Omental fat pad (tissue), 3 donors: ENCODE measurements at regions not wholly inside any gene's neighbourhood (a gene's known extent, or its start where the extent isn't known, plus 50 kb on each side); places are given as distances from the start of the nearest gene placed in this dataset.

ENCODE experiments used
- ATAC-seq: fragments of 150-250 bp; one replicate; pipeline ENCODE4 v1.9.1; 2016; ENCODE audit warnings: mild to moderate bottlenecking, moderate library complexity; ENCODE audit not compliant: low FRiP score
- DNase-seq: peaks from one replicate; pipeline ENCODE4 v3.0.0-alpha.2; 2019; ENCODE audit warnings: low spot score
- TF ChIP-seq, protein P1 (sequence below), 3 donors: fragments of 450-650 bp; IDR thresholded peaks; one replicate each; pipeline ENCODE4 v1.5.1; 2016 to 2017; ENCODE audit warnings: antibody characterized with exemption in 3 of 3, mild to moderate bottlenecking in 3 of 3, moderate library complexity in 2 of 3

DNA sequence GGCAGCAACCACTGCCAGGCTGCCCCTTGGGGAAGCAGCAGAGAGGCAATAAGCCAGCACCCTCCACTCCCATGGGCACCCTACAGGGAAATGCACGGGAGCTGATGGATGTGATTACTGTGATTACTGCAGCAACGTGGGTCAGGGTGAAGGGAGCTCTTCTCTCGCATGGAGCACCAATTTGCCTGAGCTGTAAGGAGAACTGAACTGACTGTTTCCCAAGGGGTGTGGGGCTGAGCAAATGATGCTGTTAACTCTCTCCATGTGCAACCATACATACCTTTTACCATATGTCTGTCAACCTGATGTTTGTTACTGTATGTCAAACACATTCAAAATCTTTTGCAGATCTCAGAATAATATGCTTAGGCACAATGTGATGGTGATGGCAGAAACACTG is 680.6 kb downstream of the SQOR start:
- TF ChIP-seq, protein P1, sequence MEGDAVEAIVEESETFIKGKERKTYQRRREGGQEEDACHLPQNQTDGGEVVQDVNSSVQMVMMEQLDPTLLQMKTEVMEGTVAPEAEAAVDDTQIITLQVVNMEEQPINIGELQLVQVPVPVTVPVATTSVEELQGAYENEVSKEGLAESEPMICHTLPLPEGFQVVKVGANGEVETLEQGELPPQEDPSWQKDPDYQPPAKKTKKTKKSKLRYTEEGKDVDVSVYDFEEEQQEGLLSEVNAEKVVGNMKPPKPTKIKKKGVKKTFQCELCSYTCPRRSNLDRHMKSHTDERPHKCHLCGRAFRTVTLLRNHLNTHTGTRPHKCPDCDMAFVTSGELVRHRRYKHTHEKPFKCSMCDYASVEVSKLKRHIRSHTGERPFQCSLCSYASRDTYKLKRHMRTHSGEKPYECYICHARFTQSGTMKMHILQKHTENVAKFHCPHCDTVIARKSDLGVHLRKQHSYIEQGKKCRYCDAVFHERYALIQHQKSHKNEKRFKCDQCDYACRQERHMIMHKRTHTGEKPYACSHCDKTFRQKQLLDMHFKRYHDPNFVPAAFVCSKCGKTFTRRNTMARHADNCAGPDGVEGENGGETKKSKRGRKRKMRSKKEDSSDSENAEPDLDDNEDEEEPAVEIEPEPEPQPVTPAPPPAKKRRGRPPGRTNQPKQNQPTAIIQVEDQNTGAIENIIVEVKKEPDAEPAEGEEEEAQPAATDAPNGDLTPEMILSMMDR (IDR thresholded peaks at IDR 0.05), result no peak
- ATAC-seq, result no peak
- DNase-seq, result no peak

GRCh38 chr15:46316024-46316423 is 681.2 kb downstream of the SQOR start:
- ATAC-seq (no peak), DNase-seq (no peak)
- TF ChIP-seq, protein P1 (IDR thresholded peaks at IDR 0.05), result no peak

DNA sequence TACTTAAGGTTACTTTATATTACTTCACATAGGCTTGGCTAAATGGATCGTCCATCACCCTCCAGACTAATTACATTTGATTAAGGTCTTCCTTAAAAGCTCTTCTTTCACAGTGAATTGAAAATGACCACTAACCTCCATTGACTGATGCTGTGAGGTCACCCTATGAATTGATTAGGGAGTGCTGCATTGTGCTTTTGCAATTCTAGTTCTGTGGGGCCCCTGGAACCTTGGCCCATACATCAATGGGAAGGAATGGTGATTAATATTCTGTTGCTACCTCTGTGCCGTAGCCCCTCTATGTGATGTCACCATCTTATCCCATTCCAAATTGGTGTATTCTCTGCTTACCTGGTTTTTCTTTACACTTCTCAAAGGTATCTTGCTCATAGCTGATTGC is 682.2 kb downstream of the SQOR start:
- TF ChIP-seq, protein P1 (IDR thresholded peaks at IDR 0.05), result no peak

DNA sequence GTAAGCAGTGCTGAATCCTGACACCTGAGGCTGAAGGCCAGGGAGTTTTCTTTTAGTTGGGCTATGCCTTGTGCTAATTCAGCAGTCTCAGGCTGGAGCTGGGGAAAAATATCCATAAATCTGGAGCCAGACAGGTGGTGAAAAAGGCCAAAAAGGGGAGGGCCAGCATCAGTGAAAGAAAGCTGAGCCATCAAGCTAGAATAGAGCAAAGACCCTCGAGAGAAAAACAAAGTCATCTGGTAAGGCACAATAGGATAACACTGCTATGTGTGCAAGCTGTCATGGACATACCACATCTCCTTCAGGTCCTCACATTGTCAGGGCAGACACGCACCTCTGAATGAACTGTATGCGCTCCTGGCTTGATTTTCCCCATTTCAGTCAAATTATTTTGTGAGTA is 687.9 kb downstream of the SQOR start:
- TF ChIP-seq, protein P1 (IDR thresholded peaks at IDR 0.05), result no peak
- ATAC-seq (no peak), DNase-seq (no peak)

More for the DNA sequence above, 682.2 kb downstream of the SQOR start:
- DNase-seq (no peak), ATAC-seq (no peak)

- no peak for ATAC-seq
- no peak for DNase-seq
- TF ChIP-seq, protein P1 (IDR thresholded peaks at IDR 0.05), result no peak
Observed at GRCh38 chr15:46326173-46326572, 691.3 kb downstream of the SQOR start.

DNA sequence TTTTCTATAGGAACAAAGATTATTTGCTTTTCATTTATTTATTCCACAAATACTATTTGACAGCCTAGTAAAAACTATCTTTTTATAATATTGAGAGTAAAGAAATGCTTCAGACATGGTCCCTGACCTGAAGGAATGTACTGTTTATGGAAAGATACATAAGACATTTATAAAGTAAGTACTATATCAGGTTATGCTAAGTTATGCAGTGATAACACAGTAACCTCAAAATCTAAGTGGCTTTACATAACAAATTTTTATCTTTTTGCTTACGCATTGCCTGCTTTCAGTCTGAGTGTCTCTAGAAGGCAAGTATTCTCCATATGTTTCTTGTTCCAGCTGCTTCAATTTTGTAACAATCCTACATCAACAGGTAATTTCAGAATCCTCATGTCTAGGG is 694.0 kb downstream of the SQOR start:
- TF ChIP-seq, protein P1 (IDR thresholded peaks at IDR 0.05), result no peak
- DNase-seq, result no peak
- no peak for ATAC-seq

GRCh38 chr15:46329876-46330275 is 695.0 kb downstream of the SQOR start:
- DNase-seq (no peak), ATAC-seq (no peak)
- TF ChIP-seq, protein P1 (IDR thresholded peaks at IDR 0.05), result no peak
